Peyer's patch (tissue), 4 donors: ENCODE measurements at regions not wholly inside any gene's neighbourhood (a gene's known extent, or its start where the extent isn't known, plus 50 kb on each side); places are given as distances from the start of the nearest gene placed in this dataset.

ENCODE experiments used
- POLR2A ChIP-seq, 2 donors: fragments of 450-650 bp; IDR thresholded peaks; one replicate each; pipeline ENCODE4 v1.5.1; 2017; ENCODE audit warnings: antibody characterized with exemption in 2 of 2, mild to moderate bottlenecking in 2 of 2, moderate library complexity in 2 of 2
- TF ChIP-seq, protein P1 (sequence below), 6 experiments: fragments of 450-650 bp in 4 of 6; fragments of 200-600 bp in 2 of 6; sonication (generic) in 1 of 6; IDR thresholded peaks; one replicate each; pipeline ENCODE4 v1.5.1; 2017 to 2019; ENCODE audit warnings: antibody characterized with exemption in 6 of 6, mild to moderate bottlenecking in 3 of 6, moderate library complexity in 1 of 6

- TF ChIP-seq POLR2A (IDR thresholded peaks at IDR 0.05): no peak
- TF ChIP-seq, protein P1, sequence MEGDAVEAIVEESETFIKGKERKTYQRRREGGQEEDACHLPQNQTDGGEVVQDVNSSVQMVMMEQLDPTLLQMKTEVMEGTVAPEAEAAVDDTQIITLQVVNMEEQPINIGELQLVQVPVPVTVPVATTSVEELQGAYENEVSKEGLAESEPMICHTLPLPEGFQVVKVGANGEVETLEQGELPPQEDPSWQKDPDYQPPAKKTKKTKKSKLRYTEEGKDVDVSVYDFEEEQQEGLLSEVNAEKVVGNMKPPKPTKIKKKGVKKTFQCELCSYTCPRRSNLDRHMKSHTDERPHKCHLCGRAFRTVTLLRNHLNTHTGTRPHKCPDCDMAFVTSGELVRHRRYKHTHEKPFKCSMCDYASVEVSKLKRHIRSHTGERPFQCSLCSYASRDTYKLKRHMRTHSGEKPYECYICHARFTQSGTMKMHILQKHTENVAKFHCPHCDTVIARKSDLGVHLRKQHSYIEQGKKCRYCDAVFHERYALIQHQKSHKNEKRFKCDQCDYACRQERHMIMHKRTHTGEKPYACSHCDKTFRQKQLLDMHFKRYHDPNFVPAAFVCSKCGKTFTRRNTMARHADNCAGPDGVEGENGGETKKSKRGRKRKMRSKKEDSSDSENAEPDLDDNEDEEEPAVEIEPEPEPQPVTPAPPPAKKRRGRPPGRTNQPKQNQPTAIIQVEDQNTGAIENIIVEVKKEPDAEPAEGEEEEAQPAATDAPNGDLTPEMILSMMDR (IDR thresholded peaks at IDR 0.05): no peak
Observed at GRCh38 chr4:26032630-26033317, 118.8 kb downstream of the SMIM20 start.
